ENCODE measurements at regions not wholly inside any gene's neighbourhood (a gene's known extent, or its start where the extent isn't known, plus 50 kb on each side); places are given as distances from the start of the nearest gene placed in this dataset.

DNA sequence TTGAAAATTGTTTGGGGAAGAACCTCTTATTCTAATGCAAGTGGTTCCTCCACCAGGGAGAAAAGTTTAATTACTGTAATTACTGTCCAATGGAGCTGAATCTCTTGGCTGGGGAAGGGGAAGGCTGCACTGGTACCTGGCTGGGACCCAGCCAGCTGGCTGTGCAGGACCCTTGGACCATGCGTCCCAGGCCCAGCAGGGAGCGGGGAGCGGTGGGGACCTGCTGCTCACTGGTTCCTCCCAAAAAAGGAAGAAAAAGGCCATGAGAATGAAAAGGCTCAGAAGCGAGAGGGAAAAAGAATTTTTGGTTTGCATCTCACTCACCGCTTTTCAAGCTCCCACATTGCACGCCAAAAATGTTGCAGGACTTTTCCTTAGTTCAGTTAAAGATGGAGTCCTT, 333.5 kb downstream of the FAM47B start (continued):
- TF ChIP-seq NFAT5 (CRISPR knock-in tag; IDR thresholded peaks at IDR 0.05) (no peak), ZNF841 (CRISPR knock-in tag; IDR thresholded peaks at IDR 0.05; ENCODE audit: borderline replicate concordance) (no peak), ZNF382 (CRISPR knock-in tag; IDR thresholded peaks at IDR 0.05; ENCODE audit: borderline replicate concordance) (no peak), ZKSCAN8 (CRISPR knock-in tag; IDR thresholded peaks at IDR 0.05; ENCODE audit: borderline replicate concordance) (no peak), ZNF180 (CRISPR knock-in tag; IDR thresholded peaks at IDR 0.05; ENCODE audit: borderline replicate concordance, low read depth) (no peak)
- TF ChIP-seq, protein P1, sequence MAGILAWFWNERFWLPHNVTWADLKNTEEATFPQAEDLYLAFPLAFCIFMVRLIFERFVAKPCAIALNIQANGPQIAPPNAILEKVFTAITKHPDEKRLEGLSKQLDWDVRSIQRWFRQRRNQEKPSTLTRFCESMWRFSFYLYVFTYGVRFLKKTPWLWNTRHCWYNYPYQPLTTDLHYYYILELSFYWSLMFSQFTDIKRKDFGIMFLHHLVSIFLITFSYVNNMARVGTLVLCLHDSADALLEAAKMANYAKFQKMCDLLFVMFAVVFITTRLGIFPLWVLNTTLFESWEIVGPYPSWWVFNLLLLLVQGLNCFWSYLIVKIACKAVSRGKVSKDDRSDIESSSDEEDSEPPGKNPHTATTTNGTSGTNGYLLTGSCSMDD (CRISPR knock-in tag; IDR thresholded peaks at IDR 0.05): no peak

DNA sequence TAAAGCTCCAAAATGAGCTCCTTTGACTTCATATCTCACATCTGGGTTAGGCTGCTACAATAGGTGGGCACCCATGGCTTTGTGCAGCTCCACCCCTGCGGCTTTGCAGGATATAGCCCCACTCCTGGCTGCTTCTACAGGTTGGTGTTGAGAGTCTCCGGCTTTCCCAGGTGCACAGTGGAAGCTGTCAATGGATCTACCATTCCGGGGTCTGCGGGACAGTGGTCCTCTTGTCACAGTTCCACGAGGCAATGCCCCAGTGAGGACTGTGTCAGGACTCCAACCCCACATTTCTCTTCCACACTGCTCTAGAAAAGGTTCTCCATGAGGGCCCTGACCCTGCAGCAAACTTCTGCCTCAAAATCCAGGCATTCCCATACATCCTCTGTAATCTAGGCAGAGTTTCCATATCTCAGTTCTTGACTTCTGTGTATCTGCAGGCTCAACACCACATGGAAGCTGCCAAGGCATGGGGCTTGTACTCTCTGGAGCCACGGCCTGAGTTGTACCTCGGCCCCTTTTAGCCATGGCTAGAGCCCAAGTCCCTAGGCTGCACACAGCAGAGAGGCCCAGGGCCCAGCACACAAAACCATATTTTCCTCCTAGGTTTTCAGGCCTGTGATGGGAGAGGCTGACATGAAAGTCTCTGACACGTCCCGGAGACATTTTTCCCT, 342.8 kb downstream of the FAM47B start:
- Histone ChIP-seq H4K20me1 (ENCODE audit: insufficient read depth, low read length) (no peaks in the 10 kb centered on the region), H3K36me3 (replicated peaks in 1 of 2; ENCODE audit: control insufficient read depth in 1 of 2, insufficient read depth in 2 of 2, low read length in 2 of 2) (no peaks in the 10 kb centered on the region), H3K9me3 (ENCODE audit: low read length) (peaks cover 13% of the 10 kb centered on the region), H3K4me3 (replicated peaks in 1 of 3; ENCODE audit: insufficient read depth in 1 of 3, low read depth in 2 of 3, low read length in 3 of 3) (no peak overlapping the region), H3K4me1 (ENCODE audit: insufficient read depth, low read length) (no peaks in the 10 kb centered on the region), H3K27me3 (ENCODE audit: control insufficient read depth in 1 of 2, insufficient read depth in 2 of 2, low read length in 2 of 2) (no peaks in the 10 kb centered on the region), H2AFZ (ENCODE audit: low read length) (no peak overlapping the region), H3K27ac (ENCODE audit: extremely low read length, insufficient read depth, low read length) (no peak overlapping the region), H3K79me2 (ENCODE audit: insufficient read depth, low read length) (no peaks in the 10 kb centered on the region), H3K9ac (ENCODE audit: insufficient read depth, low read depth, low read length) (no peak overlapping the region), H3K4me2 (ENCODE audit: low read depth, low read length) (no peak overlapping the region)
- in situ Hi-C loops (cut with HindIII; ENCODE audit: extremely low pct_ligation_motif_present, low pct_unique_long_range_greater_than_20kb) (no loop called here), intact Hi-C loops (cut with micrococcal nuclease; ENCODE audit: unreplicated experiment) (no loop called here)
- BruUV-seq (replicated peaks): no TSS peak
- DNase-seq (ENCODE audit: low spot score): no peak
- 52% methylated on average over 2 of the region's 9 CpGs for WGBS (ENCODE audit: low lambda C conversion rate)
- POLR2A ChIA-PET: no interaction called here
- CTCF ChIA-PET (ENCODE audit: low intra/inter-chr PET ratio, low total read pairs): no interaction called here
- no peak for FAIRE-seq
- no peak for ATAC-seq
- no peak for TF ChIP-seq SP4 (CRISPR knock-in tag; IDR thresholded peaks at IDR 0.05)
- TF ChIP-seq ZNF414 (CRISPR knock-in tag; IDR thresholded peaks at IDR 0.05): no peak
- TF ChIP-seq ZNF121 (CRISPR knock-in tag; IDR thresholded peaks at IDR 0.05): no peak
- no peak for TF ChIP-seq ZNF597 (CRISPR knock-in tag; IDR thresholded peaks at IDR 0.05)
- TF ChIP-seq IRF9 (CRISPR knock-in tag; IDR thresholded peaks at IDR 0.05; ENCODE audit: borderline replicate concordance): no peak
- no peak for TF ChIP-seq PHF5A (CRISPR knock-in tag; IDR thresholded peaks at IDR 0.05; ENCODE audit: low read depth, unreplicated experiment)
- no peak for TF ChIP-seq NCOA1 (CRISPR knock-in tag; IDR thresholded peaks at IDR 0.05)
- no peak for TF ChIP-seq RORA (CRISPR knock-in tag; IDR thresholded peaks at IDR 0.05)
- no peak for TF ChIP-seq NR3C1 (CRISPR knock-in tag; IDR thresholded peaks at IDR 0.05)

Data from HepG2 (cell line).